Endothelial cell of umbilical vein (primary cell): ENCODE measurements at regions not wholly inside any gene's neighbourhood (a gene's known extent, or its start where the extent isn't known, plus 50 kb on each side); places are given as distances from the start of the nearest gene placed in this dataset.

Experiments used
- BruUV-seq: library from RNA; stranded (reverse); fragments of 400-500 nt; replicated peaks from 2 replicates; lab custom pipeline; 2021; lab: Mats Ljungman, UMichigan
- CTCF ChIA-PET: fragments of 300-600, 350-600 bp; sonication (Branson Sonifier 250); formaldehyde crosslinking; loops from one replicate; lab custom pipeline; 2021; ENCODE audit warnings: antibody characterized with exemption, inconsistent platforms; lab: Charles Lee
- POLR2A ChIA-PET: fragments of 300-600, 350-600 bp; sonication (Branson Sonifier 250); formaldehyde crosslinking; loops from one replicate; lab custom pipeline; 2021; ENCODE audit warnings: antibody characterized with exemption, inconsistent platforms; lab: Charles Lee
- DNase-seq: peaks from one replicate; pipeline ENCODE4 v3.0.0-alpha.2; 2011; ENCODE audit warnings: low read depth, low spot score
- FAIRE-seq: peaks from 2 replicates; lab custom pipeline; 2011; peaks lifted over from hg19 to GRCh38; lab: Jason Lieb, UNC
- H2AFZ ChIP-seq: 2 replicates; pipeline ENCODE4 v1.6.0; 2012; ENCODE audit warnings: low read depth, low read length, control low read depth, inconsistent platforms
- H3K27ac ChIP-seq: 2 replicates; pipeline ENCODE4 v1.5.1; 2011; ENCODE audit warnings: low read depth, mild to moderate bottlenecking, control low read depth, low read length, moderate library complexity; ENCODE audit not compliant: insufficient read depth
- H3K27me3 ChIP-seq, 2 experiments: 2 replicates each; pipeline versions ENCODE4 v1.6.0 to v1.6.1; 2011; ENCODE audit warnings: low read length in 2 of 2, mixed read lengths in 1 of 2; ENCODE audit not compliant: control insufficient read depth in 2 of 2, insufficient read depth in 2 of 2
- H3K36me3 ChIP-seq, 2 experiments: 2 replicates in 1 of 2; 3 replicates in 1 of 2; pipeline ENCODE4 v1.5.1; 2011; ENCODE audit warnings: low read length in 2 of 2, mild to moderate bottlenecking in 1 of 2, moderate library complexity in 1 of 2; ENCODE audit not compliant: control insufficient read depth in 2 of 2, insufficient read depth in 2 of 2; ENCODE audit errors: extremely low read depth in 1 of 2
- H3K4me1 ChIP-seq: 3 replicates; pipeline ENCODE4 v1.5.1; 2011; ENCODE audit warnings: mild to moderate bottlenecking, low read length; ENCODE audit not compliant: control insufficient read depth, insufficient read depth; ENCODE audit errors: extremely low read depth
- H3K4me2 ChIP-seq: 2 replicates; pipeline ENCODE4 v1.6.1; 2011; ENCODE audit warnings: low read length, control low read depth, mixed read lengths; ENCODE audit not compliant: insufficient read depth
- H3K4me3 ChIP-seq, 3 experiments: fragments of 200-600 bp in 1 of 3; sonication (generic), shearing (Covaris generic) in 1 of 3; replicated peaks in 1 of 3; 2 replicates each; pipeline ENCODE4 v1.5.1; 2011 to 2016; ENCODE audit warnings: control low read depth in 3 of 3, low read length in 3 of 3, mild to moderate bottlenecking in 2 of 3, inconsistent platforms in 1 of 3, low read depth in 1 of 3, moderate library complexity in 1 of 3; ENCODE audit not compliant: insufficient read depth in 1 of 3
- H3K79me2 ChIP-seq: 2 replicates; pipeline ENCODE4 v1.6.0; 2012; ENCODE audit warnings: low read length, inconsistent platforms; ENCODE audit not compliant: control insufficient read depth, insufficient read depth
- H3K9ac ChIP-seq: replicated peaks from 2 replicates; pipeline ENCODE3; 2011; ENCODE audit warnings: low read length, control low read depth; ENCODE audit not compliant: insufficient read depth; ENCODE audit errors: extremely low read depth
- H3K9me1 ChIP-seq: replicated peaks from 3 replicates; pipeline ENCODE4 v1.6.0; 2011; ENCODE audit warnings: mild to moderate bottlenecking, low read length; ENCODE audit not compliant: control insufficient read depth, insufficient read depth; ENCODE audit errors: extremely low read depth
- H3K9me3 ChIP-seq: replicated peaks from 2 replicates; pipeline ENCODE4 v1.5.1; 2012; ENCODE audit warnings: low read length, inconsistent platforms; ENCODE audit not compliant: control insufficient read depth, insufficient read depth
- H4K20me1 ChIP-seq: replicated peaks from 2 replicates; pipeline ENCODE3; 2011; ENCODE audit warnings: mild to moderate bottlenecking, low read length; ENCODE audit not compliant: control insufficient read depth, insufficient read depth; ENCODE audit errors: extremely low read depth
- CTCF ChIP-seq, 2 donors: IDR thresholded peaks; 1 replicate in 1 of 2; 2 replicates in 1 of 2; pipeline ENCODE4 v1.5.1; 2011; ENCODE audit warnings: low read length in 2 of 2, mild to moderate bottlenecking in 2 of 2, moderate library complexity in 2 of 2, control low read depth in 1 of 2, inconsistent platforms in 1 of 2, low read depth in 1 of 2; ENCODE audit not compliant: insufficient read depth in 1 of 2; ENCODE audit errors: extremely low read depth in 1 of 2
- EZH2 ChIP-seq: IDR thresholded peaks from 2 replicates; pipeline ENCODE4 v1.6.1; 2012; ENCODE audit warnings: borderline replicate concordance, low read depth, mild to moderate bottlenecking, moderate library complexity, low read length, inconsistent platforms; ENCODE audit not compliant: severe bottlenecking
- FOS ChIP-seq: IDR thresholded peaks from 2 replicates; pipeline ENCODE4 v1.6.1; 2011; ENCODE audit warnings: mild to moderate bottlenecking, low read length, moderate library complexity, borderline replicate concordance; ENCODE audit not compliant: insufficient read depth
- GATA2 ChIP-seq: IDR thresholded peaks from 2 replicates; pipeline ENCODE4 v1.7.0; 2011; ENCODE audit warnings: low read depth, mild to moderate bottlenecking, moderate library complexity, mixed read lengths, low read length; ENCODE audit not compliant: insufficient read length, insufficient read depth
- JUN ChIP-seq: IDR thresholded peaks from 2 replicates; pipeline ENCODE4 v1.6.1; 2011; ENCODE audit warnings: borderline replicate concordance, low read depth; ENCODE audit not compliant: insufficient read length, insufficient read depth
- MAX ChIP-seq: IDR thresholded peaks from 2 replicates; pipeline ENCODE4 v1.6.1; 2011; ENCODE audit not compliant: insufficient read depth, insufficient read length
- MYC ChIP-seq: IDR thresholded peaks from one replicate; pipeline ENCODE4 v1.6.1; 2011; ENCODE audit warnings: mild to moderate bottlenecking, low read depth, low read length
- POLR2A ChIP-seq: IDR thresholded peaks from 2 replicates; pipeline ENCODE4 v1.6.1; 2012; ENCODE audit warnings: low read depth, mild to moderate bottlenecking, control low read depth, low read length
- POLR2AphosphoS5 ChIP-seq: IDR thresholded peaks from 2 replicates; pipeline ENCODE4 v1.6.1; 2012; ENCODE audit warnings: low read depth, mild to moderate bottlenecking, control low read depth, low read length, moderate library complexity; ENCODE audit not compliant: insufficient read depth
- dilution Hi-C: fragments of 300-500 bp; cut with MboI; formaldehyde crosslinking; loops from one replicate; pipeline ENCODE4 v1.15.0; 2019; ENCODE audit warnings: low sequenced_read_pairs; ENCODE audit not compliant: extremely low pct_ligation_motif_present
- intact Hi-C: fragments of 100-400 bp; cut with micrococcal nuclease; formaldehyde crosslinking; loops from one replicate; pipeline ENCODE4 v1.10.0; 2022

- no peak overlapping the region for H3K4me2 ChIP-seq
- no peak overlapping the region for H3K4me3 ChIP-seq
- CTCF ChIA-PET: interaction anchor here (2.7 kb wide), 1 partner anchor 29 kb away, joined by 15 read pairs; no protein-coding TSS in a partner anchor
- H3K79me2 ChIP-seq: no peaks in the 10 kb centered on the region
- H4K20me1 ChIP-seq: no peaks in the 10 kb centered on the region
- no peak overlapping the region for H3K9ac ChIP-seq
- no peak overlapping the region for H2AFZ ChIP-seq
- no peaks in the 10 kb centered on the region for H3K27me3 ChIP-seq
- TF ChIP-seq POLR2A (no peak), EZH2 (no peak), CTCF (IDR thresholded peaks at IDR 0.05; ENCODE audit: extremely low read depth in 1 of 2, insufficient read depth in 1 of 2, low read depth in 1 of 2, low read length in 2 of 2) (no peak), FOS (no peak), MYC (no peak), POLR2AphosphoS5 (no peak), MAX (no peak), JUN (no peak), GATA2 (no peak)
- no peaks in the 10 kb centered on the region for H3K9me1 ChIP-seq
- intact Hi-C loops (no loop called here), dilution Hi-C loops (no loop called here)
- no peaks in the 10 kb centered on the region for H3K9me3 ChIP-seq
- no peak overlapping the region for H3K27ac ChIP-seq
- peaks cover 18% of the 10 kb centered on the region for H3K4me1 ChIP-seq
- no TSS peak for BruUV-seq
- POLR2A ChIA-PET: no interaction called here
- DNase-seq (no peak), FAIRE-seq (no peak)
- no peaks in the 10 kb centered on the region for H3K36me3 ChIP-seq
These were observed 708.9 kb upstream of the CCDC179 start for GRCh38 chr11:23569134-23569533.
